H4 (cell line): ENCODE measurements at regions not wholly inside any gene's neighbourhood (a gene's known extent, or its start where the extent isn't known, plus 50 kb on each side); places are given as distances from the start of the nearest gene placed in this dataset.
"Not testable (repeated sequence)": the region's sequence is repeated elsewhere in the genome, so short reads cannot be mapped to it uniquely, and the experiment has no call there.

ENCODE experiments used
- DNase-seq: peaks from one replicate; pipeline ENCODE4 v3.0.0-alpha.2; 2015; ENCODE audit warnings: low spot score

DNA sequence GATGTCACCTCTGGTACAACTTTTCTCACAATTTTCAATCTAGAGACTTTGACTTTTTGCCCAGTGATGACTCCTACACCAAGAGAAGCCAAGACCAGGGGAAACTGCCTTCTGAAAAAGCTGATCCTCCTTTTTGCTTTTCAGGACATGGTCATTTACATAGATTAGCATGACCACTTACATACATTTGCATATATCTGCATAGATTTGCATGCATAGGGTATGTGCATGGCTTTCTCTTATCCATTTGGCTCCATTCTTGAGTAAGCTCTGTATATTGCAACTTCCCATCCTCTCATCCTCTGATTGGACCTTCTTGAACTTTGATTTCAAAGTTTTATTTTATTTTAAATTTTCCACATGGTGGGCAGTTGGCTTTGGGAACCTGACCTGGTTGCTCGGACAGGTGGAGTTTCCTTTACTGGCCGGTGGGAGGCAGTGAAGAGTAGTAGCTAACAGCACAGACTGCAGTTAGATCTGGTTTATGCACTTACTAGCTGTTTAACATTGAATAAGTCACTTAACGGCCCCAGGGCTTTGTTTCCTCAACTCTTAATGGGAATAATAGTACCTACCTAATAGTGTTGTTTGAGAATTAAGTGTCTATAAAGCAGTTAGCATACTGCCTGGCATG, 92.9 kb downstream of the GPR139 start:
- DNase-seq = peak; percentile 12

DNA sequence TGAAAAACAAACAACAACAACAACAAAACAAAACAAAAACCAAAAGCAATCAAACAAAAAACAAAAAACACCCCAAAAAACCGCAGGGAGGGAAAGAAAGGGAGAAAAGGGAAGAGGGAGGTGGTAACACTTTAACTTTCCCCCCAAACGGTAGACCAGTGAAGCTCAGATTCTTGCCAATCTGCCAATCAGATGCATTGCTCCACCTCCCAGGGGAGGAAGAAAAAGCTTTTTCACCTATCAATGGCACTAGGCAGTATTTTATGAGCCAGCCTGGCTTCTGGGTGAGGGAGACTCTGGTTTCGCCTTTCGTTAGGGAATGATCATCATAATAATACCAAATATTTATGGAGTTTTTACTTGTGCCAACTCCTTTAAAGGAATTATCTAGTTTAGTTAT, 94.1 kb downstream of the GPR139 start:
- no peak for DNase-seq

DNA sequence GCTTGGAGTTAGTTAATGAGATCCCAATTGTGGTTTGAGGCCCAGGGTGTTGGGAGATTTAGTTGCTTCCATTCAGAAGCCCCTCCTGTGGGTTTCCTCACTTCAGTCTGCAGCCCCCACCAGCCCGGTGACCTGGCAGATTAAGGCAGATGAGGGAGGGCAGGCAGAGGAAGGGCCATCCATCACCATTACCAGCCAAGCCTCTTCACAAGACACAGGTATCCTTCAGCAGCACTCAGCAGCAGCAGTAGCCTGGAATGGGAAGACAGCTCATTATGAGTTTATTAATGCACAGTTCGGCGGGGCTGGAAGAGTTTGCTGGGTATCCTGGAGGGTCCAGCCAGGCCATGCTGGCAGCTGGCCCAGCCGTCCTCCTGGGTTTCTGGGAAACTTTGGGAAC, 90.0 kb upstream of the GPRC5B start:
- no peak for DNase-seq

DNA sequence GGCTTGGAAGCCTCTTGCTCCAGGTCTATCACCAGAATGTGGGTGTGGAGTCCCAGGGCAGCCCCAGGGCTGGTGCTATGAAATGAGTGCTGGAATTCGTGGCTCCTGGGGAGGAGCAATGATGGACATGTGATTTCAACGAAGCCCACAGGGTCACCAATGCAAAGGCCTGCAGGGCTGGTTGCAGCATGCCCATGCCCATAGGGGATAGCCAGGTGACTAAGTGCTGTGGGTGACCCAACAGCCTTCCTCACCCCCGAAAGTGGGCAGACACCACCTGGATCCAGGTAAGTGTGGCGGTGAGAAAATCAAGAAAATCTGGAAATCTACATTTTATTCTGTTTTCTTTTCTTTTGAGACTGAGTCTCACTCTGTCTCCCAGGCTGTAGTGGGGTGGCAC, 87.5 kb upstream of the GPRC5B start:
- no peak for DNase-seq

DNA sequence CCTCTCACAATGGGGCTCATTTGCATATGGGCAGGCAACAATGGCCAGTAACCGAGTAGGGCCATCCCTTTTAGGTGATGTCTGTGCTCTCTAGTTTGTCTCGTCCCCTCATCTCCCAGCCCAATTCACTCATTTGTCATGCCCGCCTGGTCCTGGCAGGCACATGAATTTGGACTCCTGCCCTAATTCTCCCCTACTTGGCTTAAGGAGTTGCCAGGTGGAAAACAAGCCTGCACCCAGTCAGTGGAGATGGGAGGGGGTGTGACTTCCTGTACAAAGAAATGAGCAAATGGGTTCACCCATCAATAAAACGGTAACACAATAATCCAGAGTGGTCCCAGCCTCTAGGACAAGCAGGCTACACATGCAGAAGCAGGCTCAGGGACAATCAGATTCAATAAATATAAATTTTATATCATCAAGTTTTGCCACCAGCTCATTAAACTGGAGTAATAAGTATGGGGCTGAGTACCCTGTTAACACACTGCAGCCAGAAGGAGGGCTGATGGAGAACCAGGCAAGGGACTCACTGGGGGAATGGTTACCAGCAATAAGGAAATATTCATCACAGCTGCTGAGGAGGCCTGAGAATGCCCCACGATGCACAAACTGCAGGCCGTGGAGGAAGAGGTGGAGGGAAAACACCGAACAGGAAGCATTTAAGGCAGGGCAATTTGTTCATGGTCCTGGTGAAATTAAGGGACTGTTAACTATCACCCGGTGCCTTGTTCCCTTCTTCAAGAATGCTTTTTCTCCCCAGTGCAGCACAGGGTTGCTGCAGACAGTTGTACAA, 84.4 kb upstream of the GPRC5B start:
- DNase-seq = no peak

DNA sequence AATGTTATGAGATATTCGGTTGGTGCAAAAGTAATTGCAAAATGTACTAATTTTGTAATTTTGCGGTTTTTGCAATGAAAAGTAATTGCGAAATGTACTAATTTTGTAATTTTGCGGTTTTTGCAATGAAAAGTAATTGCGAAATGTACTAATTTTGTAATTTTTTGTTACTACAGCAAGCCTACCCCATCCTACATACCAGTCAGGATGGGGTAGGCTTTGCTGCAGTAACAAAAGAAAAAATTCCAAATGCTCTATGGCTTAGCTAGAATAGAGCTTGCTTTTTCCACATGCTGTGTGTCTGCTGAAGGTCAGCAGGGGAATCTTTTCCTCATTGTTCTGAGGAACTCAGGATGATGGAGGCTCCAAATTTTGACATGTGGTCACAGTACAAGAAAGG, 83.3 kb upstream of the GPRC5B start:
- no peak for DNase-seq

DNA sequence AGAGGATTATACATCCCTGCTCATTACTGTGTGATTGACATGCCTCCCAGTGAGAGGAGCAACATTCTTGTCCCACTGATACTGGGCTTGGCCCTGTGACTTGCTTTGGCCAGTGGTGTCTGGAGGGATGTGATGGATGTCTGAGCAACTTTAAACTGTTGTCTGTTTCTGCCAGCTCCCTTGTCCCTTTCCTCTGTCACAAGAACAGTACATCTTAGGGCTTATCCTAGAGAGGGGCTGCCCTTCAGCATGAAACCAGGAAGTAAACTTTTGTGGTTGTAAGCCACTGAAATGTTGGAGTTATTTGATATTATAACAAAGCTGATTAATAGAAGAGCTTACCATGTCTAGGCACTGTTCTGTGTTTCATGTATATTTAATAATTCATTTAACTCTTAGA, 82.9 kb upstream of the GPRC5B start:
- no peak for DNase-seq

DNA sequence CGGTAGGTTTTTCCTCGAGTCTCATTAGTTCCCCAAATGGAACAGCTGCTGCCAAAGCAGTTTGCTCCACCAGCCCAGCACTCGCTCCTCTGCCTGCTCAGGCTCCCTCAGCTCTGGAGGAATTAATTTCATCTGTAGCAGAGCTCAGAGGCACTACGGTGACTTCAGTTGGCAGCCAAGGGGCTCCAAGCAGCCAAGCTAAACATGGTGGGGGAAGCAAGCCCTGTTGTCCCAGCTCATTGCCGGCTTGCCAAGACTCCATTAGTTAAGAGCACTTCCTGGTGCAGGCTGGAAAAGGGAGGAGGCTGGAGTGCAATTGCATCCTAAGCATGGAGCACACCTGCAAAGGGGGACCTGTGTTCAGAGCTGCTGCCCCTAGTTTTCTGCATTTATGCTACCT, 78.7 kb upstream of the GPRC5B start:
- no peak for DNase-seq

DNA sequence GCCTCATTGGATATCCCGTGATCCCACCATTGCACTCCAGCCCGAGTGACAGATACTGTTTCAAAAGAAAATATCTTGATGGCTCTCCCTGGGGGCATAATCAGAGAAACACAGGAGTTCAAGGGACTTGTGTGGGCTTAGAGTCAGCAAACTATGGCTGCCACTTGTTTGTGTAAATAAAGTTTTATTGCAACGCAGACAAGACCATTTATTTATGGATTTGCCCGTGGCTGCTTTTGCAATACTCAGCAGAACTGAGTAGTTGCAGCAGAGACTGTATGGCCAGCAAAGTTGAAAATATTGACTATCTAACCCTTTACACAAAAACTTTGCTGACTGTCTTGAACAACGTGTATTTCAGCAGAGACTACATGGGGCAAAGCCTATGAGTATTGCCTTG, 75.5 kb upstream of the GPRC5B start:
- DNase-seq = no peak

DNA sequence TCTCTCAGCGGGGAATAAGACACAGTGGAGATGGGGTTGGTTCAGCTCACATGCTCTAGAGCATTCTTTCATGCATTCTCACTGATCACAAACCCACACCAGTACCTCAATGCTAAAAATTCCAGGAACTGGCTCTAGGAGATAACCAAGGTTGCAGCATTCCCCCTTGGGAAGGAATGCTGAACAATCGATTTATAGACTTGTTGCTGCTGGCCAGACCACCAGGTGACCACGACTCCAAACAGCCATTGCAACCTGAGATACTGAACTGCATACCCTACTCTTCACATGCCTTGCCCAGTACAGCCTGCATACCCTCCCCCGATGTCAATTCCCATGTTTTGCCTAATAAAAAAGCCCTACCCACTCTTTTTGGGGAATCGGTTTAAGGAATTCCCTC, 75.1 kb upstream of the GPRC5B start:
- DNase-seq = no peak

DNA sequence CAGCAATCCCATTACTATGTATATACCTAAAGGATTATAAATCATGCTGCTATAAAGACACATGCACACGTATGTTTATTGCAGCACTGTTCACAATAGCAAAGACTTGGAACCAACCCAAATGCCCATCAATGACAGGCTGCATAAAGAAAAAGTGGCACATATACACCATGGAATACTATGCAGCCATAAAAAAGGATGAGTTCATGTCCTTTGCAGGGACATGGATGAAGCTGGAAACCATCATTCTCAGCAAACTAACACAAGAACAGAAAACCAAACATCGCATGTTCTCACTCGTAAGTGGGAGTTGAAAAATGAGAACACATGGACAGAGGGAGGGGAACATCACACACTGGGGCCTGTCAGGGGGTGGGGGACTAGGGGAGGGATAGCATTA, 71.2 kb upstream of the GPRC5B start:
- not testable (repeated sequence) for DNase-seq

DNA sequence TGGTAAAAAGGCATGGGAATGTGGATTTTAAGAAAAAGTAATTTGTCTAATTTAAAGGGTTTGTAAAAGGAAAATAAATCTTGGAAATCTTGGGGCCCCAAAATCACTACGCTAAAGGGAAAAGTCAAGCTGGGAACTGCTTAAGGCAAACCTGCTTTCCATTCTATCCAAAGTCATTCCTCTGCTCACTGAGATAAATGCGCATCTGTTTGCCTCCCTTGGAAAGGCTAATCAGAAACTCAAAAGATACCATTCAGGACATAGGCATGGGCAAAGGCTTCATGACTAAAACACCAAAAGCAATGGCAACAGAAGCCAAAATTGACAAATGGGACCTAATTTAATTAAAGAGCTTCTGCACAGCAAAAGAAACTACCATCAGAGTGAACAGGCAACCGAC, 70.4 kb upstream of the GPRC5B start:
- DNase-seq = not testable (repeated sequence)

DNA sequence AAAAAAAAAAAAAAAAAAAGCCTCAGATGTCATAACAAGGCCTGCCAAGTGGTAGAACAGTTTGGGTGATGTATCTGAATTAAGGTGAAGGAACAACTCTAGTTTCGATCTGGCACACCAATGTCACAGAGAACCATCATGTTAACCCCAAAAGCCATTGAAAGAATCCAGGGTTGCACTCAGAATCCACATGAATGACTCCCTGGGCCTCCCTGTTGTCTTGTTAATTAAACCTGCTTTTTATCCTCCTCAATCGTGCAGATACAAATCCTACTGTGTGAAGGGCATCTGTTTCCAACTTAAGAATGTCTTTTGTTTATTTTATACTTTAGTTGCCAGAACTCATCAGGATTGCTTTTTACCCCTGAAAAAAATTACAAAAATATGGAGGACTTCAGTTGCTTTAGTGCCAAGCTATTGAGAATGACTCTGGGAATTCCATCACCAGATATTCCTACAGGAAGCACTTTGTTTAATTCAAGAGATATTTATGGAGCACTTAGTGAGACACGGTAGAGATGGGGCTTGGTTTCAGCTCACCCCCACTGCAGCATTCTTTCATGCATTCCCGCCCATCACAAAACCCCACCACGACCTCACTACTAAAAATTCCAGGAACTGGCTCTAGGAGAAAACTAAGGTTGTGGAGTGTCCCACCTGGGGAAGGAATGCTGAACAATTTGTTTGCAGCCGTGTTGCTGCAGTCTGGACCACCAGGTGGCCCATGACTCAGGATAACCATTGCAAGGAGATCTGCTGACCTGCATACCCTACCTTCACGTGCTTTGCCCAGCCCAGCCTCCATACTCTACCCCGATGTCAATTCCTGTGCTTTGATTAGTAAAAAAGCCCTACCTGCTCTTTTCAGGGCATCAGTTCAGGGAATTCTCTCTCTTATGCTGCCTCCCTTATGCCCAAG, 63.8 kb upstream of the GPRC5B start:
- DNase-seq = peak; percentile 25

DNA sequence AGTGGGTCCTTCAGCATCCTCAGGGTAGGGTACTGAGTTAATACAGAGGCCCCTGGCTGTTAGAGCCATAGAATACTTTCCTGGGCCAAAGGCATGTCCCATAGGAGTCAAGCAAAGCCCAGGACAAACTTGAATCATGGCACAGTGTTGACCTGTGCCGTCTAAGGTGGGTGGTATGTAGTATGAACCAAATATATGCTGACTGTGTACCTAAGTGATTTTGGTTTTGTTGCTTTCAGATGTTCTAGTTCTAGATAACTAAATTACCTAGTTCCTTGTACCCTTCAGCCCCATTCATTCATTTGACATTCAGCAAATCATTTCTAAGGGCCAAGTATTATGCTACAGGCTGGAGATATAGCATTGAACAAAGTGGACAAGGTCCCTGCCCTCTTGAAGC, 61.3 kb upstream of the GPRC5B start:
- DNase-seq = no peak

DNA sequence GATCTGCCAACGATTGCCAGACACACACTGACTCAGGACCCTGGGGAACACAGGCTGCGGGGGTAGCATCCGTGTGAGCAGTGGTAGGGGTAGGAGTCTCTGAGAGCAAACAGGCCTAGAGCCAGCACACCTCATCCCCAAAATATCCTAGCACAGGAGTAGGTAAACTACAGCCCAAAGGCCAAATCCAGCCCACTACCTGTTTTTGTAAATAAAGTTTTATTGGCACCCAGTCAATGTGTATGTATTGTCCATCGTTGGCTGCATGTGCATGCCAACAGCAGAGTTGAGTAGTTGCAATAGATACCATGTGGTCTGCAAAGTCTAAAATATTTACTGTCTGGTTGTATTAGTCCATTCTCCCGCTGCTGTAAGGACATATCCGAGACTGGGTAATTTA, 55.5 kb upstream of the GPRC5B start:
- DNase-seq = no peak

DNA sequence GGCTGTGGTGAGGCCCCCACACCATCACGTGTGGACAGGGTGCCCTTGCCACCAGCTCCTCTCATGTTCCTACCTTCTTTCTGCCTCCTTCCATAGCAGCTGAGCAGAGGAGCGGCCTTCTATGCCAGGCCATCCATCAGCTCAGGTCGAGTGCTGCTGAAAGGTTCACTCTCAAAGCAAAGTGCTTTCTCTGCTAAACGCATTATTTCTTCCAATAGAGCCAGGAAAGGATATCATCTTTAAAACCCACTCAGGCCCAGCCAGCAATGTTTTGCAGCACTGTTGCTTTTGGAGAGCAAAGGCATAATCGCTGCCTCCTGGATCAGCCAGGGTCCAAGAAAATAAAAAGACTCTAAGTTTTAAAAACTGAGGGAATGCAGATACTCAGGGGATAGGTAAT, 54.9 kb upstream of the GPRC5B start:
- DNase-seq = no peak

DNA sequence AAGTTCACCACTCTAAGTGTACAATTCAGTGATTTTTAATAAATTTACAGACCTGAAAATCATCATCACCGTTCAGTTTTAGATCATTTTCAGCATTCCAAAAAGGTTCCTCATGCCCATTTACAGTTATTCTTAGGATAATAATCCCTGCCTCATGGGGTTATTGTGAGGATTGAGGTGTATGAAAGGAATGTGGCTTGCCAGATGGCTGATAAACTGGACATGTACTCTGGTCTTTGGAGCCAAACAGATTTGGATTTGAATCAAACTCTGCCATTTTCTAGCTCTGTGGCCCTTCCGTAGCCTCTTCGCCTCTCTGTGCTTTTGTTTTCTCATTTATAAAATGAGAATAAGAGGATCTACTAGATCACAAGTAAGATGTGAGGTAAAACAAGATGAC, 53.9 kb upstream of the GPRC5B start:
- no peak for DNase-seq

DNA sequence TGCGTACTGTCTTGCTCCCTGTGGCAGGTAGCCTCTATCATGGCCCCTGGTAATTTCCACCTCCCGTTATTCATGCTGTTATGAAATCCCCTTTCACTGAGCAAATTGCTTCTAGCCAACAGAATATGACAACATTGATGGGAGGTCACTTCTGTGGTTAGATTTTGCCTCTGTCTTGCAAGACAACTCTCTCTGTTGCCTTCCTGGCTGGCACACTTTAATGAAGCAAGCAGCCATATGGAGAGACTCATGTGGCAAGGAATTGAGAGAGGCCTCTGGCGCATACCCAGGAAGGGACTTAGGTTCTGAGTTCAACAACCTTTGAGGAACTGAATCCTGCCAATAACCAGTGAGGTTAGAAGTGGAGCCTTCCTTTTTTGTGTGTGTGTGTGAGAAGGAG, 51.8 kb upstream of the GPRC5B start:
- DNase-seq = peak; percentile 13

DNA sequence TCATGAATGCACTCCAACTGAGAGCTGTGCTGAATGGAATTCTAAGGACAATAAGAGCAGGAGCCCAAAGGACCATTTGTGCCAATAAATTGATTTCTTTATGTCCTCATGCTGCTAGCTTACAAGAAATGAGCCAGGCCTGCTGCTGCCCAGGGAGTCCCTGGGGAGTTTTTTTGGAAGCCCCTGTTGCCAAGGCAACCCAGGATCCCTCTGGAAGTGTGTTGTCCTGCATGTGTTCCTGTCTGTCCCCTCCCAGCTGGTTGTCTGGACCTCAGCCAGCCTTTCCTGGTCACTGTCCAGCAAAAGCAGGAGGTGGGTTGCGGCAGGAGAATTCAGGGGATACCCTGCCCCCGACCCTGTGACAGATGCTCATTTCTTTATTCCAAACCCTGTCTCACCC, 51.0 kb upstream of the GPRC5B start:
- DNase-seq = no peak
